ENCODE measurements at regions not wholly inside any gene's neighbourhood (a gene's known extent, or its start where the extent isn't known, plus 50 kb on each side); places are given as distances from the start of the nearest gene placed in this dataset.
"Not testable (repeated sequence)": the region's sequence is repeated elsewhere in the genome, so short reads cannot be mapped to it uniquely, and the experiment has no call there.

- no peak for DNase-seq (ENCODE audit: low spot score)
These were observed 1106.6 kb upstream of the FAM98A start for GRCh38 chr2:34705551-34706247.

GRCh38 chr2:34703292-34703691, 1104.2 kb upstream of the FAM98A start:
- DNase-seq (ENCODE audit: low spot score), result no peak

DNA sequence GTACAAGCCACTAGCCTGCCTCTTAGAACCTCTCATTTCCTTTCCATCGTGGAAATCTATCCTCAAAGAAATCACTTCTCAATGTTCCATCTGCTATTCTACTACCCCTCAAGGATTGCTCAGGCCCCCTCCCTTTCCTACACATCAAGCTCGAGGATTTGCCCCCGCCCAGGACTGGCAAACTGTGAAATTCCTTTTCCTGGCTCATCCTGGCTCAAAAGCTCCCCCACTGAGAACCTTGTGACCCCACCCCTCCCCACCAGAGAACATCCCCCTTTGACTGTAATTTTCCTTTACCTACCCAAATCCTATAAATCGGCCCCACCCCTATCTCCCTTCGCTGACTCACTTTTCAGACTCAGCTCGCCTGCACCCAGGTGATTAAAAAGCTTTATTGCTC, 1103.3 kb upstream of the FAM98A start:
- DNase-seq (ENCODE audit: low spot score), result not testable (repeated sequence)

GRCh38 chr2:34677591-34677990, 1078.5 kb upstream of the FAM98A start:
- not testable (repeated sequence) for DNase-seq (ENCODE audit: low spot score)

- not testable (repeated sequence) for DNase-seq (ENCODE audit: low spot score)
These were observed 1078.0 kb upstream of the FAM98A start for GRCh38 chr2:34677119-34677531.

DNA sequence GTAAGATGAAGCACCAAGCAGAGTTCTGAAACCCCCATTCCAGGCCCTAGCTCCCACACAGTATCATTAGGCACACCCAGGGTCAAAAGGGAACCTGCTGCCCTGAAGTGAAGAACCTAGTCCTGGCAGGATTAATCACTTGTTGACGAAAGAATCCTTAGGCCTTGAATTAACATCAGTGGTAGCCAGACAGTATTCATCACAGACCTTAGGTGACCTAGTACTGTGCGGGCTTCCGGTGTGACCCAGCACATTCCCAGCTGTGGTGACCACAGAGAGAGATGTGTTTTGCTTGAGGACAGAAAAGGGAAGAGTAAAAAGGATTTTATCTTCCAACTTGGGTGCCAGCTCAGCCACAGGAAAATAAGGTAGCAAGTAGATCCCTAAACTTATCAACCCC, 1071.4 kb upstream of the FAM98A start:
- DNase-seq (ENCODE audit: low spot score), result no peak

DNA sequence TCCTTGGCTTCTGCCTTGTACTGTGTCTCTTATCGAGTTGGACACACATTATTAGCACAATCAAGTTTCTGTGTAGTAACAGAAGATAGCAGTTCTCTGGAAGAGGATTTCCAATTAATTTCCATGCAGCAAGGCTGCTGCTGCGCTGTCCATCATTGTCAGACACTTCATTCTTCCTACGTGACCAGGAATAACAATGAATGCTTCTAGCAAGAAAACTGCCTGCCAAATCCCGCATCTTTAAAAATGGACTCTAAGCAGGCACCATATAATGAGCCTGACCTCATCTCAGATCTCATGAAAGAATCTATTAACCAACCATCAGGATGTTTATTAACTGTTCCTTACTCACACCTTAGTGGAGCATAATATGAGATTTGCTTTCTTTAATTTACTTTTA, 1067.7 kb upstream of the FAM98A start:
- no peak for DNase-seq (ENCODE audit: low spot score)

- no peak for DNase-seq (ENCODE audit: low spot score)
These were observed 1065.2 kb upstream of the FAM98A start for GRCh38 chr2:34664266-34664665.

GRCh38 chr2:34663314-34663713, 1064.2 kb upstream of the FAM98A start:
- DNase-seq (ENCODE audit: low spot score), result no peak

- no peak for DNase-seq (ENCODE audit: low spot score)
These were observed 1061.6 kb upstream of the FAM98A start for GRCh38 chr2:34660741-34661140.

DNA sequence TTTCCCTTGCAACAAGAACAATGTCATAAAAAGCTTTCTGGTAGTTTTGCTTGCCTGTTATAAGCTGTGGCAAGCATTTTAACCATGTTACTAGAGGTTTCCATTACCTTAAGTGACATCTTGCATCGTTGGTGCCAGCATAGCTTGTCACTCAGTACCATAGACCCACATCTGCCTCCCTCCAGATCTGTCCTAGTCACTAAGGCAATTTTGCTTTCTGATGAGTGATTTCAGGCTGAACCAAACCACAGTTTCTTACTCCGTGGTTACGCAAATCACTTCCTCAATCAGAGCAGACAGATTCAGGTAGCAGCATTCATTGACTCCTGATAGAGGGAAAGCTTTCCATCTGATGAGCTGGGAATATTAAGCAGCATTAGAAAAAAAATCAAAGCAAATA, 1057.5 kb upstream of the FAM98A start:
- no peak for DNase-seq (ENCODE audit: low spot score)

DNA sequence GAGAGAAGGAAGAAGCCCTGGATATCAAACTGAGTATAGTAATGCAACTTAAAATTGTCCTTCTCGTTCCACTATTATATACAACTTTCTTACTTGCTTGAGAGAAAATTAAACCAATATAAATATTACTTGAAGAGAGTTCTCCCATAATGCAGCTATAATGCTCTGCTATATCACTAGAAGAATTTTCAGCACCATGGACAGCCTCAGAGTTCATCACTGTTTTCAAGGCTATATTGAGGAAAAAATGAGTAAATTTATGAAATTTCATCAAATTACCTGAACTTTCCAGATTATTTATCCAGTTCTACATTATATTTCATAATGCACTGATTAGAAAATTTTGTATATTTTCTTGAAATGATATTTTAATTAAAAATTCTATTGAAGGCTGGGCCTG, 1053.5 kb upstream of the FAM98A start:
- no peak for DNase-seq (ENCODE audit: low spot score)

DNA sequence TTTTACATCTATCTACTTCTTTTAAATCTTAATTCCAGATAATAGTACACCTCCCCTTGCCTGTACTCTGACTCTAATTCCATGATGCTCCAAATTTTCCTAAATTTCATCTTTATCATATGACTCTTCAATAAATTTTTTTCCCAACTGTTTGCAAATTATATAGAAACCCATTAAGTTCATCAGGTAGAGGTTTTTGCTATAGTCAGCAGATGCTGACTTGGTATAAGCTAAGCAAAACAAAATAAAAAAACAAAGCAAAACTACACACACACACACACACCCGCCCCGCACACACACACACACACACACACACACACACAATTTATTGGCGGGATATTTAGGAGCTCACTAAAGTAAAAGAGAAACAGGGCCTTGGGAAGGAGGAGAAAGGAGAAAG, 1047.8 kb upstream of the FAM98A start:
- DNase-seq (ENCODE audit: low spot score), result no peak

- DNase-seq (ENCODE audit: low spot score), result no peak
These were observed 1033.2 kb upstream of the FAM98A start for GRCh38 chr2:34632327-34632726.

DNA sequence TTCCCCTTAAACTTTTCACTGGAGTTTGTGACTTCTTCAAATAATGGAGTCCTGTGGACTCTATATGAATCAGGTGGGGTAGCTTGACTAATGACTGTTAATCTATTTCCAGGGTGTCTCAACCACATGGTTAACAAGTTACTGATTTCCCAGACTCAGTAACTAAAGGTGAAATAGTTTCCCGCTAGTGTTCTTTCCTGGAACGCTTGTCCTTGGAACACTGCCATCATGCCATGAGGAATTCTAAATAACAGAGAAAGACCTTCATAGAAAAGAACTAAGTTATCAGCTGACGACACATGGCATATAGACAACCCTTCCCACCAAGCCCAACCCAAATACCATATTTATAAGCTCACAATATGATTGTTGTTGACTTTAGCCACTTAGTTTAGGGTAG, 1027.9 kb upstream of the FAM98A start:
- DNase-seq (ENCODE audit: low spot score), result no peak

GRCh38 chr2:34604164-34604563, 1005.1 kb upstream of the FAM98A start:
- DNase-seq (ENCODE audit: low spot score), result no peak

DNA sequence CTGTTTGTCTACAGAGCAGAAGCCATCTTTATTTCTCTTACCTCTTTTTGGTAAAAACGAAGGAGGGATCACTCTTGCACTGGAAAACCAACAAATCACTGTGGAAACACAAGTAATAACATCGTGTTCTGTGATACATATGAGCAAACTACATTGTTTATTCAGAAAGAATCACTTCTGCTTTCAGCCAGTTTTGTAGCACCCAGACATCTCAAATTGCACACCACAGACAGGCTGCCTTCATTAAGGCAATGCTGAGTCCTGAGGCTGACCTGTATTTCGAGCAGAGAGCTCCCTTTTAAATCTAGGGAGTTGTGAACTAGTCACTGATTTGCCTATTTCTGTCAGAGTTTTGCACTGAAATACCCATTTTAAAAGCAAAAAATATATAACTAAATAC, 1003.2 kb upstream of the FAM98A start:
- DNase-seq (ENCODE audit: low spot score), result no peak

GRCh38 chr2:34601561-34601960, 1002.5 kb upstream of the FAM98A start:
- DNase-seq (ENCODE audit: low spot score), result no peak

GRCh38 chr2:34578641-34579040, 979.5 kb upstream of the FAM98A start:
- DNase-seq (ENCODE audit: low spot score), result no peak

DNA sequence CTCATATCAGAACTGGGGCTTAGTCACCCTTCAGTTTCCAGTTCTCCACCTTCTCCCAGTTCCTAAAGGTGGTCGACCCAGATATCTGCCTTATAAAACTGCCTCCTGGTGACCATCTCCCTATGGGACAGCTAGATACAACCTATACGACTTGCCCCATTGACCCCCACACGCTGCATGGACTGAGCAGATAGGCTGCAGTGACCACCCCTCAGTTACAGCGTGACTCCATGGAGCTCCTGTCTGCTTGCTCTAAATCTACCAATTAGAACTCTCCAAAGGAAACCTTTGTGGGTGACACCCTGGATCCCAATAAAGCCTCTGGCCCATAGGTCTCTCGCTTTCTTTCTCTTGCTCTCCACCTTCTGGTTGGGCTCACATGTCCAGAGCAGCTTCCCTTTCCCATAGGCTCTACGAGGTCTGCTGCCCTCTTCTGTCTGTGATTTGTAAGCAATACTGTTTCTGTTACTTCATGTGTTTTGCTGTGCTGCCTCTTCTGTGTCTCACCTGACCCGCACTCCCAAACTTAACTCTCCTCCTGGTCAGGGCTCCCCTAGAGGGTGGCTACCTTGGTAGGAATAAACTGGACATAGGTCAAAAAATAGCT, 971.3 kb upstream of the FAM98A start:
- DNase-seq (ENCODE audit: low spot score), result no peak

DNA sequence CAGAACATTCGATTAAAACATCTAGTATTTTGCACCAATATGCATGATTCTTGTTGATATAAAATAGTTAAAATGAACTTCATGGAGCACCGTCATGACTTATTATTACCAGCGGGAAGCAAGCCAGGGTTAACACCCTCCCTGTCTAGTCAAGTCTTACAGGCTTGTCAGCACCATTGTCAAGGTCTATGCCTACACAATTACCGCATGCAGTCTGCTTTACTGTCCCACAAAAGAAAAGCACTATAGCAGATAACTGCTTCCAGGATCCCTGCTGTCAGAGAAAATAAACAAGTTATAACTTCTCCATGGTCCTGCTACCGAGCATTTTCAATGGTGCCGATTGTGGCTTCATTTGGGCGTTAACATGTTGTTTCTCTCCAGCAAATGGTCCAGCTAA, 968.0 kb upstream of the FAM98A start:
- DNase-seq (ENCODE audit: low spot score), result no peak

- DNase-seq (ENCODE audit: low spot score), result no peak
These were observed 953.2 kb upstream of the FAM98A start for GRCh38 chr2:34552337-34552736.

- no peak for DNase-seq (ENCODE audit: low spot score)
These were observed 950.7 kb upstream of the FAM98A start for GRCh38 chr2:34549710-34550345.

GRCh38 chr2:34547900-34548299, 948.8 kb upstream of the FAM98A start:
- DNase-seq (ENCODE audit: low spot score), result no peak

All from AG08396 (cell line).